ENCODE measurements at regions not wholly inside any gene's neighbourhood (a gene's known extent, or its start where the extent isn't known, plus 50 kb on each side); places are given as distances from the start of the nearest gene placed in this dataset.

DNA sequence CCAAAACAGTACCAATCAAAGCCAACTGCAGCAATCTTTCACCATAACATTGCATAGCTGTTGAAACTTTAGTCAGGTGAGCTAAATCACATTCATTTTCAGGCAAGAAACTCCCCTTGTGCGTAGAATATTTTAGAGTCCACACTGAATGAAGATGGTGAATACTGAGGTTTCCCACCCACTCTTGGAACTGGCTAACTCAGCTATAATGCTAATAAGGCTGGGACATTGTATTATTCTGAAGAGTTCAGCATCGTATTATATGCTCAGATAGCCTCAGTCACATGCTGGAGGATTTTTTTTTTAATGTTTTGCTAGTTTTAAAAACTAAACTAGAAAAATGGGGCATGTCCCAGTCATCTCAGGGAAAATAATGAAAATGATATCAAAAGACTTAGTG lies 352.3 kb upstream of the FMN2 start:
- DNase-seq, result no peak

DNA sequence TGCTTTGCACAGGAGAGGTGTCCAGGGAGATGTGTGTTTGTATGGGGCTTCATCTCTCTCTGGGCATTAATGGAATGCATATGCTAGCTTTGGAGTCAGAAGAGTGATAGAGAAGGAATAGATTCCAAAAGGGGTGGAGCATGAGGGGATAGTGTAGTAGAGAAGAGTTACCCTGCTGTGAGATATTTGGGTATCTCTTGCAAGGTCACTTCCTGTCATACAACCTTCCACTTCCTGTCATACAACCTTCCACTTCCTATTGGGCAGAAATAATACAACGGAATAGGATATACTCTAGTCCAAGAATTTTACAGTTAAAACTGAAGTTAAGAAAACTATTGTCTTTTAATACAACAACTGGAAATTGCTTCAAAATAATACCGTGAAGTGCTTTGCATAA lies 351.8 kb upstream of the FMN2 start:
- no peak for DNase-seq

DNA sequence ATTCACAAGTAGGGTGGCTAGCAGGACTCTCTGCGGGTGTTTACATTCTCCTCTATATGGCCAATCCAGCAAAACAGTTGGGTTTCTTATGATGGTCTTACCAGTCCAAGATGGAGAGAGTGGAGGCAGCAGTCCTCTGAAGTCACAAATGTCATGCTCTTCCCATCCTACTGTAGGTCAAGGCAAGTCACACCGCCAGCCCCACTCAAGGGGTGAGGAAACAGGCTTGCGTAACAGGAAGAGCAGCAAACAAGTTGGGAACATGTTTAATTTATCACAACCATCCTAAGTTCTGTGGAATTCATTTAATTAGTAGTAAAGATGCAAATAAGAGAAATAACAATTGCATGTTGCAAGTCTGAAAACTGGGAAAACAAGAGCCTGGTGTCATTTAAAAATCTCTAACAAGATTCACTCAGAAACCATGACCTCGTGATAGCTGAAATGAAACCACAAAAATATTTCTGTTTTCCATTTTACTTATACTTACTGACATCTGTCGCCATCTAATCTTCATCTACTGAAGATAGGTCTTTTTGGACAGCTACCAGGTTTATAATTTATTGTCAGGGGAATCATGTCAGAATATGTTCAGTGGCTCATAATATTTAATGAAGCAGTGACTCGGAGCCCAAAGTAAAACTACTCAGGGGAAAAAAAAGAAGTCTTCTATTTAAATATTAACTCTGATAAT lies 349.1 kb upstream of the FMN2 start:
- no peak for DNase-seq

DNA sequence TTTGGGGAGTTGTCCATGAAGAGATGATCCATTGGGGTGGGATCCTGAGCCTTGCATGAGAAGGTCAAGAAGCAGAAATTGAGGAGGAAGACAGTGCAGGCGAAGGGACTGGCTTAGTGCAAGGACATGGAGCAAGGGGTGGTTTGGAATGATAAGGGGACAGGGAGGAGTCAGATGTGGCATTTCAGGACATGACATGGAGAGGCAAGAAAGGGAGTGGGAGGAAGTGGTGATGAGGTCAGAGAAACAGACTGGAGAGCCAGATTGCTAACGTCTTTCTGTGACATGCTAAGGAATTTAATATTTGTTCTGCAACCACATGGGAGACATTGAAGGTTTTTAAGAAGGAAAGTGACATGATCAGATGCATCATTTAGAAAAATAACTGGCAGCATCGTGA lies 346.8 kb upstream of the FMN2 start:
- DNase-seq, result no peak

DNA sequence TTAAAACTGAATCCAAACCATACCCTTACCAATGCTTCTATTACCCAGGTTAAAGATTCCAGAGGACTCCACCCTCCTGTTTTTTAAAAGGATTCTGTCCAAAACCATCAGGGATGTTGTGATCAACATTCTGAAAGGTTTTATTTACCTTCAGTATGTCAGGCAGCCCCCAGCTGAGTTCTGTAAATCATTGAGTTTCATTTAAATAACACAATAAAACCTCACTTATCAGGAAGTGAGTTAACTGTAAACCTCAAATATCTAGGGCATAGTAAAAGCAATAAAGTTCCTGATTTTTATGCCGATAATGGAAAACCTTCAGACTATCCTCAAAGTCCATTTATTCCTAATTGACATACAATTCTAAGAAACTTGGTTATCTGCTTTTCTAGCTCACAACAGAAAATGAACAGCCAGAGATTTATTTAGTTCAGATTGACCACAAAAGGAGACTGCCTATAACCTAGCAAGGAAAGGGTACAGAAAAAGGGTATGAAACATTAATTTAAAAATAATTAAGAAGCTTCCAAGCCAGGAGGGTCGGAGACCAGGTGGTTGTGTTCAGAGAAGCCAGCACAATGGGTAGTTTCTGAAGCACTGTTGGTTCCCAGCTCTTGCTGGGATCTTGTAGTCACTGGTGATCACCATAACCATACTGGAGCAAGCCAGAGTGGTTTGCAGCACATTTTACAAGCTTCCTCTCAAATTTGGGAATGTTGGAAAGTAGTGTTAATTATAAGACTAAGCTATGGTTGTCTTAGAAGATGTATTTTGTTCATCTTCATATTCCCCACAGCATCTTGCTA lies 336.4 kb upstream of the FMN2 start:
- DNase-seq, result no peak

DNA sequence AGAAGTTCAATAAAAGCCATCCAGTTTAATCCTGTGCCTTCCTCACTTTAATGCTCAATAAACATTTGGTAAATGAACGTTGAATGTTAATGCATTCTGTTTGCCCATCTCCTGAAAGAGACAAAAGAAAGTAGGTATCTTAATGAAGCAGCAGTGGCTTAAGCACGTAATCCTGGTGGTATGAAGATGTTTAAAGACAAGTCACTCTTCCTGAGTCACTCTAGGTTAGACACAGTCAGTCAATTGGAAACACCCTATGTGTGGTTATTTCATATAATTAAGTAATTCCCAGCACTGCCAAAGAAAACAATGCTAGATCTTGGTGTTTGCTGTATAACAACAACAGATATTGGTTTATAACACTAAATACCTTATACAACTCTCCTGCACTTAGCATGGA lies 334.0 kb upstream of the FMN2 start:
- no peak for DNase-seq

DNA sequence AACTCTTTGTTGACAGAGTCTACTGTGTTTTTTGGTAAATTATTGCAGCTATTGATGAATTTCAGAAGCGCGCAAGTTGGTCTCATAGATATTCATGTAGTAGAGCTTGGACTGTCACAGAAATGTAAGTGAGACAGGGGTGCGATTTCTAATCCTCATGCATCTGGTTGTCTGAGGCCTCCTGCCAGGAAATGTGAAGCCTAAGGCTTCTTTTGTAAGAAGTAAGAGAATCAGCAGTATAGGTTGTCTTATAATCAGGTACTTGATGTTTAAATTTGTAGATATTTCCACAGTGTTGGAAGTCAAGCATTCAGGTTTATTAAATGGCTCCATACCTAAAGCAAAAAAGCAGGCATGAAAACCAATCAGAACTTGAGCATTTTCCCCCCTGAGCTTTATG lies 332.9 kb upstream of the FMN2 start:
- no peak for DNase-seq

DNA sequence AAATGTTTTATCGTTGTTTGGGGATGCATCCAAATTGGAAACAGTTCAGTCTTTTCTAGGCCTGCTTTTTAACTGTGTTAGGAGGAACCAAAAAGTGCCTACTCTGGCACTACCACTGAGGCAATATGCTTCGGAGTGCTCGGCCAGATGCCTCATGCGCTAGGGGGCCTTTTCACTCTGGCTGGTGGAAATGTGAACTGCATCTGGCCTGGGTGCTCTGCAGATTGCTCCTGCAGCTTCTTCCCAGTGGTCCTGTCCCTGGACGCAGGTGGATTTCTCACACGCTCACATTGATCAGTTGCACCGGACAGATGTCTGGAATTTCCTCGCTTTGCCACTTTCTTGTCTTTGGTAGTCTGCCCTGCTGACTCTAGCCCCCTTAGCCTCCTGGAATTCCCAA lies 330.2 kb upstream of the FMN2 start:
- DNase-seq, result no peak

DNA sequence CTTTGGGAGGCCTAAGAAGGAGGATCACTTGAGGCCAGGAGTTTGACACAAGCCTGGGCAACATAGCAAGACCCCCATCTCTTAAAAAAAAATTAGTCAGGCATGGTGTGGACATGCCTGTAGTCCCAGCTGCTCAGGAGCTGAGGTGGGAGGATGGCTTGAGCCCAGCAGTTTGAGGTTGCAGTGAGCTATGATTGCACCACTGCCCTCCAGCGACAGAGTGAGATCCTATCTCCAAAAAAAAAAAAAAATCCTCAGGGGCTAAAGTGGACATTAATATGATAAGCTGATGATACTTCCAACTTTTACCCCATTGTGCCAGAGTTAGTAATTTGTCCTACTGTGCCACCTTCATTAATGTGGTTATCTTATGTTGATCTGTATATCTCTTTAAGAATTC lies 327.8 kb upstream of the FMN2 start:
- no peak for DNase-seq

DNA sequence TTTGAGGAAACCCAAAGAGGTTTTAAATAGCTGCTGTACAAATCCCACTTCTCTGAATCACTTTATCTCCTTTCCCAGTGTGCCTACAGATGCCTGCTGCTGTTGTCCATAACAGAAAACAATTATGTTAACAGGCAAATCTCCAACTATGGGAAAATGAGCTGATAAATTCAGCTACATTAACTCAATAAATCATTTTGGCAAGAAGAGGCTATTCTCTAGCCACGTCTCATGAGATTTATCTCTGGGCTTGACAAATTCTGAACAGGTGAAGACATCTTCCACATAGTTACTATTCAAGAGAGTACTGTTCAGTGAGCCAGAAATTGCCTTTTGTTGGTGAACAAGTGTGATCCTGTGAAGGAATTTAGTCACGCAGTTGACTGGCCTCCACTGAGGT lies 327.1 kb upstream of the FMN2 start:
- DNase-seq, result no peak

DNA sequence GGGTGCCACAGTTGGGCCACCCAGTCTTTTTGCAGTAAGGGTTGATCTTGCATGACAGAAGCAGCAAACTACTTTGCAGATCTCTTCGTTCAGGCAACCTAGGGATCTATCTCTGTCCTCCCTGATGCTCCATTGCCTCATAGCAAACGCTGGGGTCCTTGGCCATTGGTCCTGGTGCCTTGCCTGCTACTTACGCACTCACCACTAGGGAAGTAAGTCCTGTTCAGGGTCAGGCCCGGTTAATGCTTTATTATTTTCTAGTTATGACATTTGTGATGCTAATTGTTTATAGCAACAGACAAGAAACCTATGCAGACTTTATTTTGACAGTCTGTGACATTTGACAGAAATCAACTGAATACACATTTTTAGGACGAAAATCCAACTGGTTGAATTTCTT lies 326.5 kb upstream of the FMN2 start:
- no peak for DNase-seq

DNA sequence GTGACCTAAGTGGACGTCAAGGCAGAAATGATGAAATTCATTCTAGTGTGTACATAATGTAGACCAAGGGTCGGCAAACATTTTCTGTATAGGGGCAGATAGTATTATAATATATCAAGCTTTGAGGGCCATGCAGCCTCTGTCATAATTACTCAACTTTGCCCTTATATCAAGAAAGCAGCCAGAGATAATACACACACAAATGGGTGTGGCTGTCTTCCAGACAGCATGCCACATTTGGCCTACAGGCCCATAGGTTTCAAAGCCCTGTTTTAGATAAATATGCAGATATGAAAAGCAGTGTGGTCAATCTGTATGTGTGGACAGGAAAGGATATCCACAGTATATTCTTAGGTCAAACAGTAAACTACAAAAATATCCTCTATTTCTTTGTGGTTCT lies 320.1 kb upstream of the FMN2 start:
- no peak for DNase-seq

DNA sequence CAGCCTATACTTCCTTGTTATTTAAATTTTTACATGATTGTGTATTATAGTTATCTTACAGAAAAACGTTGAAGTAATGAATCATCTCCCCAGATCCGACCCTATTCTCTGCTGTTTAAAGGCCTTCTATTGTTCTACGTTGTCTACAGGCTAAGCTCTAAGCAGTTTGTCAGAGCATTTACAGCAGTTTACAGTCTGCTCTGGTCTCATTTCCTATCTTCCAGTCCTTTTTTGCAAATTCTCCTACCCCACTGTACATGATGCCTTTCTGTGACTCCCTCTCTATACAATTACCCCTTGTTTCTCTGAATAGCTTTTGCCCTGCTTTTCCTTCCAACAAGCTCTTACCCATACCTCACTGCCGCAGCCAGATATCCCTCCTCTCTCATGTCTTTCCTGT lies 319.2 kb upstream of the FMN2 start:
- DNase-seq, result no peak

DNA sequence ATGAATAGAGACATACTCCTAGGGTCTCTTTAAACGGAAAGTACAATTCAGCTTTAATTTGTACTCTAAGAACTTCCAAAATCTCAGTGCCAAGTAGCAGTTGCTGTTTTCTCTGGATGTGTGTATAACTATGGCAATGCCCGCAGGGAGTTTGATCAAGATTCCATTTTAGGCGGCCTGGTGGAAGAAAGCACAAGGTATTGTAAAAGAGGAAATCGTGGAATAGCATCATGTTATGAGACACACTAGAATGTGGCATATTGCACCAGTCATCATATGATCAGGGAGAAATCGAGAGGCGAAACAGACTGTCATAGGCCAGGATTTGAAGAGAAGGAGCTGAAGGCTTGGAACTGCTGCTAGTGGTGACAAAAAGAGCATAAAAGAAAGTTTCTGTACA lies 316.2 kb upstream of the FMN2 start:
- no peak for DNase-seq

DNA sequence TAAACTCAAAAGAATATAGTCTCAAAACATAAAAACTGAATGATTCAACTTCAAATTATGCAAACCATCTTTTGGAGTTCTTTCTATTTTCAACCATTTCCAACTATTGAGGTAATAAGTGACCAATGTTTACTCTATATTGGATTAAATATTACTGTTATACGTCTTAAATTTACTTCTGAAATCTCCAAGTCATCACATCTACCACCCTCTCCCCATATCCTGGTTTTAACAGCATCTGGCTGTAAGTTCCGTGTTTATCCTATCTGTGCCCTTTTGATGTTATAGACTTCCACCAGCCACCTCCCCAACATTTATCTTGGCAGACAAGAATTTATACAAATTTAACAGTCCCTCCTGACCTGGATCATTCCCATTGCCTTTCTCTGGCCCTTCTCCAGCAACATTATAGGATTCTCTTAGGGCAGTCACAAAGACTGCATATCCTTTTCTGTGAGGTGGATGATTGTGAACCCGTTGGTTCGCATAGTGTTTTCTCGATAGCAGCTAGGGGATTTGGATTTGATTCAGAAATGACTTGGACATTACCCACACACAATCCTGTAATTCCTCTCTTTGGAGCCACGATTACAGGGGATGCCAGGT lies 313.4 kb upstream of the FMN2 start:
- no peak for DNase-seq

DNA sequence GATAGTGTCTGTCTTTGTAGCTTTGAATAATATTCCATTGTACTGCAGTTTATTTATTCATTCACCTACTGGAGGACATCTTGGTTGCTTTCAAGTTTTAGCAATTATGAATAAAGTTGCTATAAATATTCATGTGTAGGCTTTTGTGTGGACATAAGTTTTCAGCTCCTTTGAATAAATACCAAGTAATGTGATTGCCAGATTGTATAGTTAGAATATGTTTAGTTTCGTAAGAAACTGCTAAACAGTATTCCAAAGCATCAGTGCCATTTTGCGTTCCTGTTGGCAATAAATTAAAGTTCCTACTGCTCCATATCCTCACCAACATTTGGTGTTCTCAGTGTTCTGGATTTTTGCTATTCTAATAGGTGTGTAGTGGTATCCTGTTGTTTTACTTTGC lies 311.7 kb upstream of the FMN2 start:
- DNase-seq, result no peak

DNA sequence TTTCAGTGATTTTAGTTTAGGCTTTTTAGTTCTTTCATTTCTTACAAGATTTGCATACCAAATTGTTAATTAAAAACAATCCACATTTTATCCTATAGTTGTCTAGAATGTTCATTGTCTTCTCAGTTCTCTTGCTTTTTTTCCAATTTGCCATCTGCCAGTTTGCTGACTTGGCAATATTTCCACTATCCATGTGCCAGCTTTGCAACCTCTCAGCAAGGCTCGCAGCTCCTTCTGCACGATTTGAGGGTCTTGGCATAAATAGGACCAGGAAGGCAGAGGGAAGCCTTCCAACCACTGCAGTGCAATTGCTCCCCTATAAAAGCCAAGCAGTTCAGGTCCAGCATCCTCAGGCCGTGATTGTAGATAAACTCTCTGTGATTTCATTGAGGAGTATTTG lies 306.8 kb upstream of the FMN2 start:
- no peak for DNase-seq

DNA sequence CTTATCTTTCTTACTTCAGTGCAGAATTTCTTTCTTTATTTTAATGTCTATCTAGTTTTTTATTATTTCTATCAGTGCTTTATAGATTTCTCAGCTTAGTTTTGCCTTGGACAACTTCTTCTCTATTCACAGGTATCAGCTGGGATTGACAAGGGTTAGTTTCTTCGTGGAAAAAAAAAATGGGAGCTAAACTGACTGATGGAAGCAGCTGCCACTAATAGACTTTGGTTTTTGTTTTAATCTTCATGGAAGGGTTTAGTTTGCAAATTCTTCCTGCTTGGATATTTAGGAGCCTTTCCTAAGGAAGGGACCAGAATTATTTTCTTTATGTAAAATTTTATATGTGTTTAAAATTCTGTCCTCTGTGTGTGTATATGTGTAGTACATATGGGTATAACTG lies 306.1 kb upstream of the FMN2 start:
- no peak for DNase-seq

DNA sequence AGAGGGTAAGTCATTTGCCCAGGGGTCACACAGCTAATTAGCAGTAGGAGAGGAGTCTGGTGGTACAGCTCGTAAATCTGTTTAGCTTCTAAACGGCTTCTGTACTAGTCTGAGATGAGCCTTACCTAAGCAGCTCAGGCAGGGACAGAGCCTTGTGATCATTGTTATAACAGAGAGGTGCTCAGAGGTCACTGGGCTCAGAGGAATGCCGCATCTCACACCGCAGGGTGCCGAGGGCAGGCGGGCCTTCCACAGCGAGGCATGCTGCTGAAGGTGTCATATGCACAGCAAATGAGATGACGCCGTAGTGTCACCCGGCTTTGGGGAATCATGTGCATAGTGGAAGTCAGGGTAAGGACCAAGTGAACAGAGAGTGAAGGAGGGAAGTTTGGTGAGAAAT lies 305.2 kb upstream of the FMN2 start:
- no peak for DNase-seq

DNA sequence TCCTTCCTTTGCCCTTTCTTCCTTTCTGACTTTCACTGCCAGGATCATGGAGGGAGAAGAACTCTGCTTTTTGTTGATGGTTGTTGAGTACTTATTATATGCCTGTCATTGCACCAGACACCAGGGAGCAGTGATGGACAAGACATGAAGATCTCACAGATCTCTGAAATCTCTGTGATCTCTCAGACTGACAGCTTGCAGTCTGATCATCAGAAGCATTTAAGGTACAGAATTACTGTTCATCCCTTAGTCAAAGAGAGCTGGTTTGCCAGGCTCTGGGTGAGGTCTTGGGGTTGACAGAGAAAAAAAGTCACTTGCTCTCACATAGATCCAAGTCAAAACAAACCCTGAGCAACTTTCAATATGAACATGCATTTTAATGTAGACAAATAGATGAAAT lies 299.5 kb upstream of the FMN2 start:
- DNase-seq, result no peak

DNA sequence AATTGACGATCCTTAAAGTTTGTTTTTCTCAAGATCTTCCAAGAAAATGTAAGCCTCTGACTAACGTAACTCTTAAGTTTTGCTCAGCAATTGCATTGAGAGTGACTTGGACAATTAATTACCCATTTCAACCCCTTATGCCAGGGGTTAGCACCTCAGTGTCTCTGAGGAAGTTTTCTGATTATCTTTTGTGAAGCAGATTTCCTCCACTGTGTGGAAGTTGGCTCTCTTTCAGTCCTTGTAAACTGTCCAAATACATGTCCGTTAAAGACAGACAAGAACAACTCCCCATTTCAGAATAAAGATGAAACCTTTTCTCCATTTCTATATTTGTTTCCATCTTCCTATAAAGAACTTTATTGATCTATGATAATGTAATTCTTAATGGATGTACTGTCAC lies 296.4 kb upstream of the FMN2 start:
- DNase-seq, result no peak

DNA sequence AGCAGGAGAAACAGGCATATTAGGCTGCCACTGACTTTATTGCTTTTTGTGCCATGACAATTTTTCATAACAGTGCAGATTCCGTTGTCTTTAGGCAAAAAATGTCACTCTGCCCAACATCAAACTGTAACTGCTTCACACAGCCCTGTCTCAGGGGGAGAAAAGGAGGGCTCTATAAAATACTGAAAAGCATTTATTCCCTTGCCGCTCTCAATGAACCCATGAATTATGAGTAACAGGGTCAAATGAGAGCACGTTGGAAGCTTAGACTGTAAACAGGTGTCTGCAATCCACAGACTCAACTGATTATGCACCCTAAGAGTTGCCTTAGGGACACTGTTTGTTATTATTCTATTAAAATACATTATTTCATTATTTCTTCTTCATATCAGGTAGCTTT lies 292.1 kb upstream of the FMN2 start:
- no peak for DNase-seq

DNA sequence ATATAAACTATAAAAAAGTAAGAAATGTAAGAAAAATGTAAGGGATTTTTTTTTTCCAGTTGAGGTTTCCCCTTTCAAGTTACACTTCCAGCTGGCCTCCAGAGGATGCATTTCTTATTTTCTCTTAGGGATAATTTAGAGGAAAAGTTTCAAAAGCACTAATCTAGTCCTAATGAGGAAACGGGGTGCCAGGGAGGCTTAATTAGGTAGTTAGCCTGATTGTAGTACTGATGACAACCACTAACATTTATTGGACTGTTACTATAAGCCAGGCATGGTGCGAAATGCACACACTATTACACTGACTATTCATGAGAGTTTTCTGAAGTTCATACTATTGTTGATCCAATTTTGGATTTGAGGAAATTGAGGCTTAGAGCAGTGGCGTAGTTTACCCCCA lies 290.8 kb upstream of the FMN2 start:
- no peak for DNase-seq

DNA sequence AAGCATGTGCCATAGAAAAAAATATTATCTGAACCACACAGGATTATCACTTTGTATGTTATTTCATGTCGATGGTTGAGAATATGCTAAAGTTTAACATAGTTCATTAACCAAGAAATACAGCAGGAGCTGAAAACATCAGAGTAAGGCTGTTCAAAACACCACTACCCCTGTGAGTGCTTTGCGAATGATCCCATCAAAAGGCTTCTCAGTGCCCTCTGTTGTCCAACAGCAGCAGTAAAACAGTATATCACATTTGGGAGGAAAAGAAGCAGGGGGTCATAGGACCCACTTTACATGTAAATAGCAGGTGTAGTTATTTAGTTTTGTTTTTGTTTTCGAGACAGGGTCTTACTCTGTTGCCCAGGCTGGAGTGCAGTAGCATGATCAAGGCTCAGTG lies 289.4 kb upstream of the FMN2 start:
- no peak for DNase-seq

DNA sequence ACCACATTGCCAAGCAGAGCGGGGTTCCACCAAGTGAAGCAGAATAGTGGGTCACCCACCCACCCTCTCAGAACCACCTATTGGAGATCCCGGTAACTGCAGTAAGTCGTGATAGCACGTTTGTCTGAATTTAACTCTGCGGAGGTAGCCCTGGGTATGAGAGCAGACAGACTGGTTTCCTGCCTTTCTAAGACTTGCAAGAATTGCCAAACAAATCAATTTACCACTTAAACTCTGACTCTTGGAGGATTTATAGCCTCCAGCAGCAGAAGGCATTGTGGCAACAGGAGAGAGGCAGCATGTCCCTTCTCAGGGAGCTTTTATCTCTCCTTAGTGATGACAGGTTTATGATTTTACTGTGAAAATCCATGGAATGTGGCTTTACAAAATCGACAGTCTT lies 287.9 kb upstream of the FMN2 start:
- no peak for DNase-seq

Measured in NCI-H187 (cell line).